Naive thymus-derived CD4-positive, alpha-beta T cell (primary cell): ENCODE measurements at regions not wholly inside any gene's neighbourhood (a gene's known extent, or its start where the extent isn't known, plus 50 kb on each side); places are given as distances from the start of the nearest gene placed in this dataset.

ENCODE experiments used
- ATAC-seq: fragments of 150-1000 bp; cut with Tn5 transposase; 2 replicates; pipeline ENCODE4 v1.10.0; 2021; ENCODE audit warnings: mild to moderate bottlenecking, moderate library complexity
- CTCF ChIA-PET: fragments of 350-600 bp; sonication (Branson Sonifier 250); formaldehyde crosslinking; loops from one replicate; lab custom pipeline; 2021; ENCODE audit warnings: antibody characterized with exemption; lab: Charles Lee
- POLR2A ChIA-PET: fragments of 350-600 bp; sonication (Branson Sonifier 250); formaldehyde crosslinking; loops from one replicate; lab custom pipeline; 2021; ENCODE audit warnings: antibody characterized with exemption, inconsistent platforms; lab: Charles Lee
- DNase-seq, 9 donors: peaks; one replicate each; pipeline versions ENCODE4 v3.0.0 to v3.0.0-alpha.2; 2020 to 2022; ENCODE audit warnings: mixed read lengths in 1 of 9
- H3K27ac ChIP-seq: one replicate; pipeline ENCODE4 v1.7.0; 2013; ENCODE audit warnings: mild to moderate bottlenecking, low read depth, low read length, moderate library complexity
- H3K27me3 ChIP-seq, 2 donors: one replicate each; pipeline ENCODE4 v1.7.0; 2013; ENCODE audit warnings: low read length in 2 of 2, mild to moderate bottlenecking in 2 of 2, moderate library complexity in 2 of 2; ENCODE audit not compliant: control insufficient read depth in 2 of 2, insufficient read depth in 2 of 2
- H3K36me3 ChIP-seq, 3 experiments: 1 replicate in 2 of 3; 2 replicates in 1 of 3; pipeline ENCODE4 v1.7.0; 2013; ENCODE audit warnings: low read length in 3 of 3, mild to moderate bottlenecking in 3 of 3, moderate library complexity in 1 of 3; ENCODE audit not compliant: insufficient read depth in 3 of 3, control insufficient read depth in 2 of 3
- H3K4me1 ChIP-seq, 2 donors: one replicate each; pipeline ENCODE4 v1.7.0; 2013; ENCODE audit warnings: low read length in 2 of 2, mild to moderate bottlenecking in 2 of 2, moderate library complexity in 1 of 2; ENCODE audit not compliant: control insufficient read depth in 2 of 2, insufficient read depth in 2 of 2
- H3K4me3 ChIP-seq: 2 replicates; pipeline ENCODE4 v1.7.0; 2013; ENCODE audit warnings: mild to moderate bottlenecking, low read length
- H3K9me3 ChIP-seq, 3 experiments: 1 replicate in 2 of 3; 2 replicates in 1 of 3; pipeline ENCODE4 v1.7.0; 2013; ENCODE audit warnings: low read length in 3 of 3; ENCODE audit not compliant: control insufficient read depth in 2 of 3
- H3K27ac Mint-ChIP-seq, 9 donors: one replicate each; pipeline ENCODE4 v1.8.0; 2020 to 2022; ENCODE audit warnings: mixed read lengths in 9 of 9, mild to moderate bottlenecking in 8 of 9, moderate library complexity in 5 of 9, inconsistent platforms in 2 of 9
- H3K27me3 Mint-ChIP-seq, 5 donors: one replicate each; pipeline ENCODE4 v1.8.0; 2021 to 2022; ENCODE audit warnings: mixed read lengths in 5 of 5, mild to moderate bottlenecking in 1 of 5
- H3K36me3 Mint-ChIP-seq, 5 donors: one replicate each; pipeline ENCODE4 v1.8.0; 2020 to 2022; ENCODE audit warnings: mixed read lengths in 5 of 5, mild to moderate bottlenecking in 3 of 5, inconsistent platforms in 1 of 5
- H3K4me1 Mint-ChIP-seq, 7 donors: one replicate each; pipeline ENCODE4 v1.8.0; 2020 to 2022; ENCODE audit warnings: mixed read lengths in 7 of 7, mild to moderate bottlenecking in 3 of 7, inconsistent platforms in 1 of 7
- H3K4me3 Mint-ChIP-seq, 10 donors: one replicate each; pipeline ENCODE4 v1.8.0; 2020 to 2022; ENCODE audit warnings: mild to moderate bottlenecking in 10 of 10, mixed read lengths in 10 of 10, moderate library complexity in 6 of 10, inconsistent platforms in 2 of 10
- H3K9me3 Mint-ChIP-seq, 11 donors: one replicate each; pipeline ENCODE4 v1.8.0; 2020 to 2022; ENCODE audit warnings: mixed read lengths in 11 of 11, mild to moderate bottlenecking in 4 of 11, inconsistent platforms in 1 of 11, moderate library complexity in 1 of 11
- intact Hi-C, 2 donors: fragments of 100-400 bp; cut with micrococcal nuclease; formaldehyde crosslinking; loops; one replicate each; pipeline ENCODE4 v1.15.1; 2023

- DNase-seq (no peak), ATAC-seq (no peak)
- CTCF ChIA-PET = no interaction called here
- H3K36me3 ChIP-seq = no peaks in the 10 kb centered on the region
- POLR2A ChIA-PET = no interaction called here
- no peak overlapping the region for H3K27ac ChIP-seq
- H3K4me3 ChIP-seq = no peak overlapping the region
- Mint-ChIP-seq H3K27ac (no peak overlapping the region), H3K9me3 (peaks cover 0 to 11% (median 2%) of the 10 kb centered on the region in 11 donors), H3K4me3 (no peak overlapping the region), H3K4me1 (no peaks in the 10 kb centered on the region), H3K36me3 (no peaks in the 10 kb centered on the region), H3K27me3 (no peaks in the 10 kb centered on the region)
- no peaks in the 10 kb centered on the region for H3K9me3 ChIP-seq
- intact Hi-C loops = no loop called here
- H3K4me1 ChIP-seq = no peaks in the 10 kb centered on the region
- no peaks in the 10 kb centered on the region for H3K27me3 ChIP-seq
Observed at GRCh38 chr2:22360735-22361374, 1024.1 kb upstream of the KLHL29 start.

GRCh38 chr2:22361571-22361970, 1023.4 kb upstream of the KLHL29 start:
- Histone ChIP-seq H3K27ac (no peak overlapping the region), H3K27me3 (no peaks in the 10 kb centered on the region), H3K4me1 (no peaks in the 10 kb centered on the region), H3K36me3 (no peaks in the 10 kb centered on the region), H3K4me3 (no peak overlapping the region), H3K9me3 (no peaks in the 10 kb centered on the region)
- CTCF ChIA-PET = no interaction called here
- Mint-ChIP-seq H3K27ac (no peak overlapping the region), H3K36me3 (no peaks in the 10 kb centered on the region), H3K27me3 (no peaks in the 10 kb centered on the region), H3K4me1 (no peaks in the 10 kb centered on the region), H3K4me3 (no peak overlapping the region), H3K9me3 (peaks cover 0 to 11% (median 2%) of the 10 kb centered on the region in 11 donors)
- ATAC-seq (no peak), DNase-seq (no peak)
- POLR2A ChIA-PET = no interaction called here
- intact Hi-C loops = no loop called here

- Histone ChIP-seq H3K27me3 (no peaks in the 10 kb centered on the region), H3K4me3 (no peak overlapping the region), H3K9me3 (no peaks in the 10 kb centered on the region), H3K27ac (no peak overlapping the region), H3K36me3 (no peaks in the 10 kb centered on the region), H3K4me1 (no peaks in the 10 kb centered on the region)
- H3K36me3 Mint-ChIP-seq = no peaks in the 10 kb centered on the region
- DNase-seq (no peak), ATAC-seq (no peak)
- no peak overlapping the region for H3K4me3 Mint-ChIP-seq
- POLR2A ChIA-PET = no interaction called here
- CTCF ChIA-PET = no interaction called here
- no peaks in the 10 kb centered on the region for H3K27me3 Mint-ChIP-seq
- H3K27ac Mint-ChIP-seq = no peak overlapping the region
- H3K9me3 Mint-ChIP-seq = peaks cover 0 to 15% (median 0%) of the 10 kb centered on the region in 11 donors
- intact Hi-C loops = no loop called here
- H3K4me1 Mint-ChIP-seq = no peaks in the 10 kb centered on the region
Observed at GRCh38 chr2:22375096-22375495, 1009.9 kb upstream of the KLHL29 start.

GRCh38 chr2:22377268-22377667, 1007.7 kb upstream of the KLHL29 start:
- ATAC-seq = no peak

GRCh38 chr2:22382479-22383169, 1002.4 kb upstream of the KLHL29 start:
- DNase-seq (no peak), ATAC-seq (no peak)
- POLR2A ChIA-PET = no interaction called here
- Histone ChIP-seq H3K27ac (no peak overlapping the region), H3K9me3 (no peaks in the 10 kb centered on the region), H3K4me1 (no peaks in the 10 kb centered on the region), H3K27me3 (no peaks in the 10 kb centered on the region), H3K36me3 (no peaks in the 10 kb centered on the region), H3K4me3 (no peak overlapping the region)
- H3K4me1 Mint-ChIP-seq = no peaks in the 10 kb centered on the region
- H3K9me3 Mint-ChIP-seq = peaks cover 0 to 13% (median 0%) of the 10 kb centered on the region in 11 donors
- CTCF ChIA-PET = no interaction called here
- H3K4me3 Mint-ChIP-seq = no peak overlapping the region
- no peaks in the 10 kb centered on the region for H3K27me3 Mint-ChIP-seq
- intact Hi-C loops = no loop called here
- peaks cover 0 to 3% (median 0%) of the 10 kb centered on the region in 5 donors for H3K36me3 Mint-ChIP-seq
- no peak overlapping the region for H3K27ac Mint-ChIP-seq

More at GRCh38 chr2:22377268-22377667, 1007.7 kb upstream of the KLHL29 start:
- Mint-ChIP-seq H3K36me3 (no peaks in the 10 kb centered on the region), H3K9me3 (peaks cover 0 to 15% (median 0%) of the 10 kb centered on the region in 11 donors), H3K4me1 (no peaks in the 10 kb centered on the region), H3K4me3 (no peak overlapping the region), H3K27ac (no peak overlapping the region), H3K27me3 (no peaks in the 10 kb centered on the region)
- Histone ChIP-seq H3K36me3 (no peaks in the 10 kb centered on the region), H3K27me3 (no peaks in the 10 kb centered on the region), H3K9me3 (no peaks in the 10 kb centered on the region), H3K27ac (no peak overlapping the region), H3K4me1 (no peaks in the 10 kb centered on the region), H3K4me3 (no peak overlapping the region)
- no peak for DNase-seq
- intact Hi-C loops = no loop called here
- ChIA-PET POLR2A (no interaction called here), CTCF (no interaction called here)

- H3K4me1 ChIP-seq = no peaks in the 10 kb centered on the region
- Mint-ChIP-seq H3K27me3 (no peaks in the 10 kb centered on the region), H3K36me3 (no peaks in the 10 kb centered on the region), H3K4me3 (no peak overlapping the region), H3K27ac (no peak overlapping the region), H3K4me1 (no peaks in the 10 kb centered on the region), H3K9me3 (peaks cover 0 to 16% (median 4%) of the 10 kb centered on the region in 11 donors)
- H3K36me3 ChIP-seq = no peaks in the 10 kb centered on the region
- DNase-seq (no peak), ATAC-seq (no peak)
- POLR2A ChIA-PET = no interaction called here
- no peak overlapping the region for H3K4me3 ChIP-seq
- no peaks in the 10 kb centered on the region for H3K9me3 ChIP-seq
- no peak overlapping the region for H3K27ac ChIP-seq
- H3K27me3 ChIP-seq = peaks cover 0 to 3% of the 10 kb centered on the region in 2 donors
- CTCF ChIA-PET = no interaction called here
- intact Hi-C loops = no loop called here
Observed at GRCh38 chr2:22397847-22398246, 987.1 kb upstream of the KLHL29 start.

GRCh38 chr2:22403748-22404147, 981.2 kb upstream of the KLHL29 start:
- H3K27me3 Mint-ChIP-seq = no peaks in the 10 kb centered on the region

More at GRCh38 chr2:22403748-22404147, 981.2 kb upstream of the KLHL29 start:
- Histone ChIP-seq H3K4me3 (no peak overlapping the region), H3K4me1 (no peaks in the 10 kb centered on the region), H3K27ac (no peak overlapping the region), H3K36me3 (no peaks in the 10 kb centered on the region), H3K27me3 (no peaks in the 10 kb centered on the region), H3K9me3 (no peaks in the 10 kb centered on the region)
- Mint-ChIP-seq H3K4me3 (no peak overlapping the region), H3K4me1 (no peaks in the 10 kb centered on the region), H3K9me3 (peaks cover 0 to 25% (median 6%) of the 10 kb centered on the region in 11 donors), H3K36me3 (no peaks in the 10 kb centered on the region), H3K27ac (no peak overlapping the region)
- DNase-seq = no peak
- intact Hi-C loops = no loop called here
- ChIA-PET CTCF (no interaction called here), POLR2A (no interaction called here)
- no peak for ATAC-seq
